SH-SY5Y (cell line): ENCODE measurements at regions not wholly inside any gene's neighbourhood (a gene's known extent, or its start where the extent isn't known, plus 50 kb on each side); places are given as distances from the start of the nearest gene placed in this dataset.

Experiments
- GATA2 ChIP-seq: IDR thresholded peaks from 2 replicates; pipeline ENCODE4 v1.6.1; 2011; ENCODE audit warnings: mild to moderate bottlenecking, low read depth, low read length
- GATA3 ChIP-seq: IDR thresholded peaks from 2 replicates; pipeline ENCODE4 v1.6.1; 2011; ENCODE audit warnings: low read depth, mild to moderate bottlenecking, low read length, moderate library complexity

- no peak for TF ChIP-seq GATA2
- TF ChIP-seq GATA3: no peak
Measured at GRCh38 chr1:216777148-216777547, 53.9 kb upstream of the ESRRG start.
